Endothelial cell of umbilical vein (primary cell): ENCODE measurements at regions not wholly inside any gene's neighbourhood (a gene's known extent, or its start where the extent isn't known, plus 50 kb on each side); places are given as distances from the start of the nearest gene placed in this dataset.

Source experiments
- BruUV-seq: library from RNA; stranded (reverse); fragments of 400-500 nt; replicated peaks from 2 replicates; lab custom pipeline; 2021; lab: Mats Ljungman, UMichigan
- CTCF ChIA-PET: fragments of 300-600, 350-600 bp; sonication (Branson Sonifier 250); formaldehyde crosslinking; loops from one replicate; lab custom pipeline; 2021; ENCODE audit warnings: antibody characterized with exemption, inconsistent platforms; lab: Charles Lee
- POLR2A ChIA-PET: fragments of 300-600, 350-600 bp; sonication (Branson Sonifier 250); formaldehyde crosslinking; loops from one replicate; lab custom pipeline; 2021; ENCODE audit warnings: antibody characterized with exemption, inconsistent platforms; lab: Charles Lee
- DNase-seq: peaks from one replicate; pipeline ENCODE4 v3.0.0-alpha.2; 2011; ENCODE audit warnings: low read depth, low spot score
- FAIRE-seq: peaks from 2 replicates; lab custom pipeline; 2011; peaks lifted over from hg19 to GRCh38; lab: Jason Lieb, UNC
- H2AFZ ChIP-seq: 2 replicates; pipeline ENCODE4 v1.6.0; 2012; ENCODE audit warnings: low read depth, low read length, control low read depth, inconsistent platforms
- H3K27ac ChIP-seq: 2 replicates; pipeline ENCODE4 v1.5.1; 2011; ENCODE audit warnings: low read depth, mild to moderate bottlenecking, control low read depth, low read length, moderate library complexity; ENCODE audit not compliant: insufficient read depth
- H3K27me3 ChIP-seq, 2 experiments: 2 replicates each; pipeline versions ENCODE4 v1.6.0 to v1.6.1; 2011; ENCODE audit warnings: low read length in 2 of 2, mixed read lengths in 1 of 2; ENCODE audit not compliant: control insufficient read depth in 2 of 2, insufficient read depth in 2 of 2
- H3K36me3 ChIP-seq, 2 experiments: 2 replicates in 1 of 2; 3 replicates in 1 of 2; pipeline ENCODE4 v1.5.1; 2011; ENCODE audit warnings: low read length in 2 of 2, mild to moderate bottlenecking in 1 of 2, moderate library complexity in 1 of 2; ENCODE audit not compliant: control insufficient read depth in 2 of 2, insufficient read depth in 2 of 2; ENCODE audit errors: extremely low read depth in 1 of 2
- H3K4me1 ChIP-seq: 3 replicates; pipeline ENCODE4 v1.5.1; 2011; ENCODE audit warnings: mild to moderate bottlenecking, low read length; ENCODE audit not compliant: control insufficient read depth, insufficient read depth; ENCODE audit errors: extremely low read depth
- H3K4me2 ChIP-seq: 2 replicates; pipeline ENCODE4 v1.6.1; 2011; ENCODE audit warnings: low read length, control low read depth, mixed read lengths; ENCODE audit not compliant: insufficient read depth
- H3K4me3 ChIP-seq, 3 experiments: fragments of 200-600 bp in 1 of 3; sonication (generic), shearing (Covaris generic) in 1 of 3; replicated peaks in 1 of 3; 2 replicates each; pipeline ENCODE4 v1.5.1; 2011 to 2016; ENCODE audit warnings: control low read depth in 3 of 3, low read length in 3 of 3, mild to moderate bottlenecking in 2 of 3, inconsistent platforms in 1 of 3, low read depth in 1 of 3, moderate library complexity in 1 of 3; ENCODE audit not compliant: insufficient read depth in 1 of 3
- H3K79me2 ChIP-seq: 2 replicates; pipeline ENCODE4 v1.6.0; 2012; ENCODE audit warnings: low read length, inconsistent platforms; ENCODE audit not compliant: control insufficient read depth, insufficient read depth
- H3K9ac ChIP-seq: replicated peaks from 2 replicates; pipeline ENCODE3; 2011; ENCODE audit warnings: low read length, control low read depth; ENCODE audit not compliant: insufficient read depth; ENCODE audit errors: extremely low read depth
- H3K9me1 ChIP-seq: replicated peaks from 3 replicates; pipeline ENCODE4 v1.6.0; 2011; ENCODE audit warnings: mild to moderate bottlenecking, low read length; ENCODE audit not compliant: control insufficient read depth, insufficient read depth; ENCODE audit errors: extremely low read depth
- H3K9me3 ChIP-seq: replicated peaks from 2 replicates; pipeline ENCODE4 v1.5.1; 2012; ENCODE audit warnings: low read length, inconsistent platforms; ENCODE audit not compliant: control insufficient read depth, insufficient read depth
- H4K20me1 ChIP-seq: replicated peaks from 2 replicates; pipeline ENCODE3; 2011; ENCODE audit warnings: mild to moderate bottlenecking, low read length; ENCODE audit not compliant: control insufficient read depth, insufficient read depth; ENCODE audit errors: extremely low read depth
- CTCF ChIP-seq, 2 donors: IDR thresholded peaks; 1 replicate in 1 of 2; 2 replicates in 1 of 2; pipeline ENCODE4 v1.5.1; 2011; ENCODE audit warnings: low read length in 2 of 2, mild to moderate bottlenecking in 2 of 2, moderate library complexity in 2 of 2, control low read depth in 1 of 2, inconsistent platforms in 1 of 2, low read depth in 1 of 2; ENCODE audit not compliant: insufficient read depth in 1 of 2; ENCODE audit errors: extremely low read depth in 1 of 2
- EZH2 ChIP-seq: IDR thresholded peaks from 2 replicates; pipeline ENCODE4 v1.6.1; 2012; ENCODE audit warnings: borderline replicate concordance, low read depth, mild to moderate bottlenecking, moderate library complexity, low read length, inconsistent platforms; ENCODE audit not compliant: severe bottlenecking
- FOS ChIP-seq: IDR thresholded peaks from 2 replicates; pipeline ENCODE4 v1.6.1; 2011; ENCODE audit warnings: mild to moderate bottlenecking, low read length, moderate library complexity, borderline replicate concordance; ENCODE audit not compliant: insufficient read depth
- GATA2 ChIP-seq: IDR thresholded peaks from 2 replicates; pipeline ENCODE4 v1.7.0; 2011; ENCODE audit warnings: low read depth, mild to moderate bottlenecking, moderate library complexity, mixed read lengths, low read length; ENCODE audit not compliant: insufficient read length, insufficient read depth
- JUN ChIP-seq: IDR thresholded peaks from 2 replicates; pipeline ENCODE4 v1.6.1; 2011; ENCODE audit warnings: borderline replicate concordance, low read depth; ENCODE audit not compliant: insufficient read length, insufficient read depth
- MYC ChIP-seq: IDR thresholded peaks from one replicate; pipeline ENCODE4 v1.6.1; 2011; ENCODE audit warnings: mild to moderate bottlenecking, low read depth, low read length
- POLR2A ChIP-seq: IDR thresholded peaks from 2 replicates; pipeline ENCODE4 v1.6.1; 2012; ENCODE audit warnings: low read depth, mild to moderate bottlenecking, control low read depth, low read length
- POLR2AphosphoS5 ChIP-seq: IDR thresholded peaks from 2 replicates; pipeline ENCODE4 v1.6.1; 2012; ENCODE audit warnings: low read depth, mild to moderate bottlenecking, control low read depth, low read length, moderate library complexity; ENCODE audit not compliant: insufficient read depth
- dilution Hi-C: fragments of 300-500 bp; cut with MboI; formaldehyde crosslinking; loops from one replicate; pipeline ENCODE4 v1.15.0; 2019; ENCODE audit warnings: low sequenced_read_pairs; ENCODE audit not compliant: extremely low pct_ligation_motif_present
- intact Hi-C: fragments of 100-400 bp; cut with micrococcal nuclease; formaldehyde crosslinking; loops from one replicate; pipeline ENCODE4 v1.10.0; 2022
- TF ChIP-seq, protein P1 (sequence below): IDR thresholded peaks from 2 replicates; pipeline ENCODE4 v1.6.1; 2011; ENCODE audit not compliant: insufficient read depth, insufficient read length

DNA sequence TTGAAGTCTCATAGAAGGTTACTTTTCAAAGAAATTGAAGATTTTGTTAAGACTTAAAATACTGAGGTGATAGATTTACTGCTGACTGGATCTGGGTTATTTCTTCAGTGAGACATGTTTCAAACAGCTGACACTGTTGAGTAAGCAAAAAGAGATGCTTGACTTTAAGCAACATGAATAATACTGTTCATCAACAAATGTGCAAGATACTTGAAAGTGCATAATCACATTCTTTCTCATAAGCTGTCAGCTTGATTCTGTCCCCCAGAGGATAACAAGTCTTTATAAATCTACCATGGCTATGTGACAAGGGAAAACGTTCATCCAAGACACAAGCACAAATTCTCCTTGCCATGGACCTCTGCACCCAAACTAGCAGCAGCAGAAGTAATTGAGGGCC lies 260.1 kb upstream of the CDH18 start:
- Histone ChIP-seq H3K4me3 (no peak overlapping the region), H3K79me2 (no peaks in the 10 kb centered on the region), H3K27ac (no peak overlapping the region), H3K27me3 (no peaks in the 10 kb centered on the region), H4K20me1 (no peaks in the 10 kb centered on the region), H3K9me1 (no peaks in the 10 kb centered on the region), H3K4me1 (no peaks in the 10 kb centered on the region), H3K9me3 (no peaks in the 10 kb centered on the region), H2AFZ (no peak overlapping the region), H3K36me3 (no peaks in the 10 kb centered on the region), H3K4me2 (no peak overlapping the region), H3K9ac (no peak overlapping the region)
- FAIRE-seq (no peak), DNase-seq (no peak)
- TF ChIP-seq FOS (no peak), JUN (no peak)
- TF ChIP-seq, protein P1, sequence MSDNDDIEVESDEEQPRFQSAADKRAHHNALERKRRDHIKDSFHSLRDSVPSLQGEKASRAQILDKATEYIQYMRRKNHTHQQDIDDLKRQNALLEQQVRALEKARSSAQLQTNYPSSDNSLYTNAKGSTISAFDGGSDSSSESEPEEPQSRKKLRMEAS = no peak
- dilution Hi-C loops = no loop called here
- intact Hi-C loops = no loop called here
- no TSS peak for BruUV-seq
- CTCF ChIA-PET = no interaction called here
- POLR2A ChIA-PET = no interaction called here

DNA sequence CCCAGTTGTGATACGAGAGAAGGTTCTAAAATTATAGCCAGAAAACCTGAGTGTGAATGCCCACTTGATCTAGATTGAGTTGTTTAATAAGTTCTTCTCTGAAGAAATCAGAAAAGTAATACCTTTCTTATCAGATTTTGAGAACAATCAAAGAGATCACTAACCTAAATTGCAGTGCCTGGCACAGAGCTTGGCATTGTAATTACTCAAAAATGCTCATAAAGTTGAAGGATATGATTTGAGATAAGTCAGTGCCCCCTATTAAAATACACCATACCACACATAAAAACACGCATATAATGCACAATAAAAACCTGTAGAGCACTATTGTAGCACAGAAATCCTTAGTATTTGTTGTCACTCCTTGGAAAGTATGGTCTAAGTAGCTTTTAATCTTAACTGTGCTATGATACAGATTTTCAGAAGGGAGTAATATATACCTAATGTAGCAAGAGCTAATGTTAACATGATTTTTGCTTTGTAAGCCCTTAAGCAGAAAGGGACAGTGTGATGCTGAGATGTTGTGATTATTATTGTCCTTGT lies 257.5 kb upstream of the CDH18 start:
- no peak for TF ChIP-seq EZH2
- TF ChIP-seq MYC = no peak
- TF ChIP-seq FOS = no peak
- no peak for TF ChIP-seq POLR2A
- TF ChIP-seq POLR2AphosphoS5 = no peak
- TF ChIP-seq GATA2 = no peak
- TF ChIP-seq CTCF (IDR thresholded peaks at IDR 0.05; ENCODE audit: extremely low read depth in 1 of 2, insufficient read depth in 1 of 2, low read depth in 1 of 2, low read length in 2 of 2) = no peak
- TF ChIP-seq, protein P1 = no peak
- no peak for TF ChIP-seq JUN
- no peak overlapping the region for H3K27ac ChIP-seq
- FAIRE-seq = no peak
- H3K4me2 ChIP-seq = no peak overlapping the region
- H4K20me1 ChIP-seq = no peaks in the 10 kb centered on the region
- BruUV-seq = no TSS peak
- H3K9me3 ChIP-seq = no peaks in the 10 kb centered on the region
- no peaks in the 10 kb centered on the region for H3K9me1 ChIP-seq
- no peak for DNase-seq
- H3K9ac ChIP-seq = no peak overlapping the region
- no peaks in the 10 kb centered on the region for H3K79me2 ChIP-seq
- no peaks in the 10 kb centered on the region for H3K4me1 ChIP-seq
- H3K27me3 ChIP-seq = no peaks in the 10 kb centered on the region
- ChIA-PET POLR2A (no interaction called here), CTCF (no interaction called here)
- intact Hi-C loops (no loop called here), dilution Hi-C loops (no loop called here)
- no peaks in the 10 kb centered on the region for H3K36me3 ChIP-seq
- no peak overlapping the region for H2AFZ ChIP-seq
- H3K4me3 ChIP-seq = no peak overlapping the region
